HEK293 (cell line): ENCODE measurements at regions not wholly inside any gene's neighbourhood (a gene's known extent, or its start where the extent isn't known, plus 50 kb on each side); places are given as distances from the start of the nearest gene placed in this dataset.

ENCODE experiments used
- BCL11B ChIP-seq: fragments of 450-650 bp; formaldehyde crosslinking; IDR thresholded peaks from 2 replicates; pipeline ENCODE4 v1.5.1; 2016; ENCODE audit warnings: low read depth, missing biosample characterization, missing genetic modification characterization
- KLF8 ChIP-seq: fragments of 450-650 bp; formaldehyde crosslinking; IDR thresholded peaks from 2 replicates; pipeline ENCODE4 v1.5.1; 2016; ENCODE audit warnings: missing biosample characterization, missing genetic modification characterization
- ZBTB20 ChIP-seq: fragments of 450-650 bp; formaldehyde crosslinking; IDR thresholded peaks from 2 replicates; pipeline ENCODE4 v1.5.1; 2016; ENCODE audit warnings: missing biosample characterization, missing genetic modification characterization
- ZNF10 ChIP-seq: fragments of 450-650 bp; formaldehyde crosslinking; IDR thresholded peaks from 2 replicates; pipeline ENCODE4 v1.5.1; 2017; ENCODE audit warnings: missing biosample characterization, missing genetic modification characterization
- ZNF211 ChIP-seq: fragments of 450-650 bp; formaldehyde crosslinking; IDR thresholded peaks from 2 replicates; pipeline ENCODE4 v1.5.1; 2016; ENCODE audit warnings: low read depth, missing biosample characterization, missing genetic modification characterization
- ZXDB ChIP-seq: fragments of 450-650 bp; formaldehyde crosslinking; IDR thresholded peaks from 2 replicates; pipeline ENCODE4 v1.5.1; 2016; ENCODE audit warnings: missing biosample characterization, missing genetic modification characterization
- TF ChIP-seq, protein P1 (sequence below): fragments of 450-650 bp; formaldehyde crosslinking; IDR thresholded peaks from 2 replicates; pipeline ENCODE4 v1.5.1; 2016; ENCODE audit warnings: missing biosample characterization, missing genetic modification characterization
- TF ChIP-seq, protein P2 (sequence below): fragments of 450-650 bp; formaldehyde crosslinking; conservative IDR thresholded peaks from 2 replicates; pipeline ENCODE4 v1.5.1; 2016; ENCODE audit warnings: low read depth, missing biosample characterization, missing genetic modification characterization

DNA sequence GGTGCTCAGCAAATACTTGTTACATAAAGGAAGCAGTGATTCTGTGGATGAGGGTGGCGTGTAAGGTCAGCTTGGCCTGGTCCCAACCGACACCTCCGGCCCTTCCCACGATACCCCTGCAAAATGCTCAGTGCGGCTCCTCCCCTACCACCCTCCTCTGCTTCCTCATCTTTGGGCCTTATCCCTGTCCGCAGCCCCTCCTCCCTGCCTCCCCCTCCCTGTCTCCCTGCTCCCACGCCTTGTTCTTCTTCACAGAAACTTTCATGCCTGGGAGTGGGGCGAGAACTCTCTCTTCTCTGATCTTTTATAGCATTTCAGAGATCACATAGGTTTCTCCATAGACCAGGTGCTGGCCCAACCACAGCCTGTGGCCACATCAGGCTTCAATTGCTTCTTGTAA, 75.0 kb upstream of the ATP2B2 start:
- no peak for TF ChIP-seq ZNF10
- no peak for TF ChIP-seq ZNF211 (tag by site-specific recombination)
- no peak for TF ChIP-seq ZBTB20 (tag by site-specific recombination)
- TF ChIP-seq BCL11B (tag by site-specific recombination): no peak
- no peak for TF ChIP-seq KLF8 (tag by site-specific recombination)
- TF ChIP-seq, protein P1, sequence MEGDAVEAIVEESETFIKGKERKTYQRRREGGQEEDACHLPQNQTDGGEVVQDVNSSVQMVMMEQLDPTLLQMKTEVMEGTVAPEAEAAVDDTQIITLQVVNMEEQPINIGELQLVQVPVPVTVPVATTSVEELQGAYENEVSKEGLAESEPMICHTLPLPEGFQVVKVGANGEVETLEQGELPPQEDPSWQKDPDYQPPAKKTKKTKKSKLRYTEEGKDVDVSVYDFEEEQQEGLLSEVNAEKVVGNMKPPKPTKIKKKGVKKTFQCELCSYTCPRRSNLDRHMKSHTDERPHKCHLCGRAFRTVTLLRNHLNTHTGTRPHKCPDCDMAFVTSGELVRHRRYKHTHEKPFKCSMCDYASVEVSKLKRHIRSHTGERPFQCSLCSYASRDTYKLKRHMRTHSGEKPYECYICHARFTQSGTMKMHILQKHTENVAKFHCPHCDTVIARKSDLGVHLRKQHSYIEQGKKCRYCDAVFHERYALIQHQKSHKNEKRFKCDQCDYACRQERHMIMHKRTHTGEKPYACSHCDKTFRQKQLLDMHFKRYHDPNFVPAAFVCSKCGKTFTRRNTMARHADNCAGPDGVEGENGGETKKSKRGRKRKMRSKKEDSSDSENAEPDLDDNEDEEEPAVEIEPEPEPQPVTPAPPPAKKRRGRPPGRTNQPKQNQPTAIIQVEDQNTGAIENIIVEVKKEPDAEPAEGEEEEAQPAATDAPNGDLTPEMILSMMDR (tag by site-specific recombination): no peak
- TF ChIP-seq ZXDB (tag by site-specific recombination): no peak
- TF ChIP-seq, protein P2, sequence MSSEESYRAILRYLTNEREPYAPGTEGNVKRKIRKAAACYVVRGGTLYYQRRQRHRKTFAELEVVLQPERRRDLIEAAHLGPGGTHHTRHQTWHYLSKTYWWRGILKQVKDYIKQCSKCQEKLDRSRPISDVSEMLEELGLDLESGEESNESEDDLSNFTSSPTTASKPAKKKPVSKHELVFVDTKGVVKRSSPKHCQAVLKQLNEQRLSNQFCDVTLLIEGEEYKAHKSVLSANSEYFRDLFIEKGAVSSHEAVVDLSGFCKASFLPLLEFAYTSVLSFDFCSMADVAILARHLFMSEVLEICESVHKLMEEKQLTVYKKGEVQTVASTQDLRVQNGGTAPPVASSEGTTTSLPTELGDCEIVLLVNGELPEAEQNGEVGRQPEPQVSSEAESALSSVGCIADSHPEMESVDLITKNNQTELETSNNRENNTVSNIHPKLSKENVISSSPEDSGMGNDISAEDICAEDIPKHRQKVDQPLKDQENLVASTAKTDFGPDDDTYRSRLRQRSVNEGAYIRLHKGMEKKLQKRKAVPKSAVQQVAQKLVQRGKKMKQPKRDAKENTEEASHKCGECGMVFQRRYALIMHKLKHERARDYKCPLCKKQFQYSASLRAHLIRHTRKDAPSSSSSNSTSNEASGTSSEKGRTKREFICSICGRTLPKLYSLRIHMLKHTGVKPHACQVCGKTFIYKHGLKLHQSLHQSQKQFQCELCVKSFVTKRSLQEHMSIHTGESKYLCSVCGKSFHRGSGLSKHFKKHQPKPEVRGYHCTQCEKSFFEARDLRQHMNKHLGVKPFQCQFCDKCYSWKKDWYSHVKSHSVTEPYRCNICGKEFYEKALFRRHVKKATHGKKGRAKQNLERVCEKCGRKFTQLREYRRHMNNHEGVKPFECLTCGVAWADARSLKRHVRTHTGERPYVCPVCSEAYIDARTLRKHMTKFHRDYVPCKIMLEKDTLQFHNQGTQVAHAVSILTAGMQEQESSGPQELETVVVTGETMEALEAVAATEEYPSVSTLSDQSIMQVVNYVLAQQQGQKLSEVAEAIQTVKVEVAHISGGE (tag by site-specific recombination): no peak
